ENCODE measurements at regions not wholly inside any gene's neighbourhood (a gene's known extent, or its start where the extent isn't known, plus 50 kb on each side); places are given as distances from the start of the nearest gene placed in this dataset.

GRCh38 chr20:33908336-33908735 lies 85.4 kb upstream of the RALY start:
- H2BK120ac ChIP-seq (ENCODE audit: insufficient read depth, low read length, poor library complexity), result peak overlapping the region; percentile 64
- H3K27me3 ChIP-seq (ENCODE audit: insufficient read depth, low read length), result no peaks in the 10 kb centered on the region
- H4K12ac ChIP-seq (ENCODE audit: low read depth, low read length), result no peak overlapping the region
- peak; percentile 96 to 99 for DNase-seq
- no peak overlapping the region for H3K23ac ChIP-seq (ENCODE audit: low read length)
- H3K9ac ChIP-seq (ENCODE audit: low read length), result no peak overlapping the region
- H3K9me3 ChIP-seq (ENCODE audit: insufficient read depth, low read depth, low read length), result no peaks in the 10 kb centered on the region
- H3K79me2 ChIP-seq (ENCODE audit: control insufficient read depth, insufficient read depth, low read length, poor library complexity), result peaks cover 3% of the 10 kb centered on the region
- H3K4me3 ChIP-seq (ENCODE audit: low read depth, low read length), result no peak overlapping the region
- peaks cover 15 to 24% of the 10 kb centered on the region in 2 experiments for H3K4me1 ChIP-seq (ENCODE audit: control insufficient read depth in 1 of 2, insufficient read depth in 2 of 2, low read length in 2 of 2)
- H3K18ac ChIP-seq (ENCODE audit: low read length), result peak overlapping the region; percentile 25
- H2AK5ac ChIP-seq (ENCODE audit: low read length), result no peak overlapping the region
- peak overlapping the region; percentile 43 for H4K8ac ChIP-seq (ENCODE audit: low read depth, low read length)
- H3K4me2 ChIP-seq (ENCODE audit: low read length), result peak overlapping the region; percentile 31
- H4K91ac ChIP-seq (ENCODE audit: low read depth, low read length), result peak overlapping the region; percentile 70
- peaks cover 21% of the 10 kb centered on the region for H3K79me1 ChIP-seq (ENCODE audit: low read length)
- no peak overlapping the region for H3K4ac ChIP-seq (ENCODE audit: low read depth, low read length)
- H2BK5ac ChIP-seq (ENCODE audit: low read depth, low read length, poor library complexity), result peak overlapping the region; percentile 70
- H3K36me3 ChIP-seq (ENCODE audit: control insufficient read depth in 1 of 2, insufficient read depth in 2 of 2, low read length in 2 of 2), result no peaks in the 10 kb centered on the region
- WGBS (ENCODE audit: extremely low coverage, insufficient coverage, insufficient read length), result no CpG with 5 or more reads among the region's 6 CpGs
- H2AFZ ChIP-seq (ENCODE audit: insufficient read depth, low read length, poor library complexity), result no peak overlapping the region
- H3K14ac ChIP-seq (ENCODE audit: low read length), result no peak overlapping the region
- H2BK12ac ChIP-seq (ENCODE audit: low read length), result peak overlapping the region; percentile 3
- peak overlapping the region; percentile 72 for H3K27ac ChIP-seq (ENCODE audit: low read depth, low read length)

GRCh38 chr20:33908868-33909267 lies 84.8 kb upstream of the RALY start:
- Histone ChIP-seq H4K12ac (ENCODE audit: low read depth, low read length) (no peak overlapping the region), H3K27ac (ENCODE audit: low read depth, low read length) (peak overlapping the region; percentile 72), H2BK12ac (ENCODE audit: low read length) (peak overlapping the region; percentile 3), H3K36me3 (ENCODE audit: control insufficient read depth in 1 of 2, insufficient read depth in 2 of 2, low read length in 2 of 2) (no peaks in the 10 kb centered on the region), H2AFZ (ENCODE audit: insufficient read depth, low read length, poor library complexity) (no peak overlapping the region), H3K23ac (ENCODE audit: low read length) (no peak overlapping the region), H3K4me2 (ENCODE audit: low read length) (no peak overlapping the region), H3K79me2 (ENCODE audit: control insufficient read depth, insufficient read depth, low read length, poor library complexity) (peaks cover 3% of the 10 kb centered on the region), H3K14ac (ENCODE audit: low read length) (peak overlapping the region; percentile 0), H2BK120ac (ENCODE audit: insufficient read depth, low read length, poor library complexity) (peak overlapping the region; percentile 67), H2AK5ac (ENCODE audit: low read length) (peak overlapping the region; percentile 1), H4K8ac (ENCODE audit: low read depth, low read length) (peak overlapping the region; percentile 0), H3K9me3 (ENCODE audit: insufficient read depth, low read depth, low read length) (no peaks in the 10 kb centered on the region), H3K27me3 (ENCODE audit: insufficient read depth, low read length) (no peaks in the 10 kb centered on the region), H3K4ac (ENCODE audit: low read depth, low read length) (no peak overlapping the region), H3K4me1 (ENCODE audit: control insufficient read depth in 1 of 2, insufficient read depth in 2 of 2, low read length in 2 of 2) (peaks cover 15 to 24% of the 10 kb centered on the region in 2 experiments), H2BK5ac (ENCODE audit: low read depth, low read length, poor library complexity) (peak overlapping the region; percentile 58), H3K9ac (ENCODE audit: low read length) (no peak overlapping the region), H3K4me3 (ENCODE audit: low read depth, low read length) (no peak overlapping the region), H3K18ac (ENCODE audit: low read length) (no peak overlapping the region), H4K91ac (ENCODE audit: low read depth, low read length) (peak overlapping the region; percentile 63), H3K79me1 (ENCODE audit: low read length) (peaks cover 21% of the 10 kb centered on the region)
- WGBS (ENCODE audit: extremely low coverage, insufficient coverage, insufficient read length), result no CpG with 5 or more reads among the region's 6 CpGs
- DNase-seq, result no peak

- H3K18ac ChIP-seq (ENCODE audit: low read length), result no peak overlapping the region
- H3K36me3 ChIP-seq (ENCODE audit: control insufficient read depth in 1 of 2, insufficient read depth in 2 of 2, low read length in 2 of 2), result no peaks in the 10 kb centered on the region
- H3K4me1 ChIP-seq (ENCODE audit: control insufficient read depth in 1 of 2, insufficient read depth in 2 of 2, low read length in 2 of 2), result peaks cover 15 to 24% of the 10 kb centered on the region in 2 experiments
- H2AK5ac ChIP-seq (ENCODE audit: low read length), result peak overlapping the region; percentile 1
- H3K27ac ChIP-seq (ENCODE audit: low read depth, low read length), result peak overlapping the region; percentile 69
- peak; percentile 81 to 95 for DNase-seq
- peak overlapping the region; percentile 36 for H4K91ac ChIP-seq (ENCODE audit: low read depth, low read length)
- no CpG with 5 or more reads among the region's 6 CpGs for WGBS (ENCODE audit: extremely low coverage, insufficient coverage, insufficient read length)
- H2BK120ac ChIP-seq (ENCODE audit: insufficient read depth, low read length, poor library complexity), result peak overlapping the region; percentile 67
- peak overlapping the region; percentile 3 for H2BK12ac ChIP-seq (ENCODE audit: low read length)
- no peak overlapping the region for H4K12ac ChIP-seq (ENCODE audit: low read depth, low read length)
- H3K23ac ChIP-seq (ENCODE audit: low read length), result no peak overlapping the region
- H3K27me3 ChIP-seq (ENCODE audit: insufficient read depth, low read length), result no peaks in the 10 kb centered on the region
- H3K9ac ChIP-seq (ENCODE audit: low read length), result no peak overlapping the region
- H3K4ac ChIP-seq (ENCODE audit: low read depth, low read length), result no peak overlapping the region
- H3K4me2 ChIP-seq (ENCODE audit: low read length), result no peak overlapping the region
- H3K79me2 ChIP-seq (ENCODE audit: control insufficient read depth, insufficient read depth, low read length, poor library complexity), result peaks cover 3% of the 10 kb centered on the region
- peak overlapping the region; percentile 58 for H2BK5ac ChIP-seq (ENCODE audit: low read depth, low read length, poor library complexity)
- H3K14ac ChIP-seq (ENCODE audit: low read length), result peak overlapping the region; percentile 0
- H3K79me1 ChIP-seq (ENCODE audit: low read length), result peaks cover 21% of the 10 kb centered on the region
- H4K8ac ChIP-seq (ENCODE audit: low read depth, low read length), result peak overlapping the region; percentile 0
- no peak overlapping the region for H3K4me3 ChIP-seq (ENCODE audit: low read depth, low read length)
- H3K9me3 ChIP-seq (ENCODE audit: insufficient read depth, low read depth, low read length), result no peaks in the 10 kb centered on the region
- no peak overlapping the region for H2AFZ ChIP-seq (ENCODE audit: insufficient read depth, low read length, poor library complexity)
These were observed 84.3 kb upstream of the RALY start for GRCh38 chr20:33909331-33909921.

- Histone ChIP-seq H2BK120ac (ENCODE audit: insufficient read depth, low read length, poor library complexity) (peak overlapping the region; percentile 17), H4K91ac (ENCODE audit: low read depth, low read length) (no peak overlapping the region), H3K9ac (ENCODE audit: low read length) (no peak overlapping the region), H2BK12ac (ENCODE audit: low read length) (no peak overlapping the region), H3K4me2 (ENCODE audit: low read length) (no peak overlapping the region), H3K79me2 (ENCODE audit: control insufficient read depth, insufficient read depth, low read length, poor library complexity) (peaks cover 3% of the 10 kb centered on the region), H3K79me1 (ENCODE audit: low read length) (peaks cover 21% of the 10 kb centered on the region), H4K8ac (ENCODE audit: low read depth, low read length) (no peak overlapping the region), H3K36me3 (ENCODE audit: control insufficient read depth in 1 of 2, insufficient read depth in 2 of 2, low read length in 2 of 2) (no peaks in the 10 kb centered on the region), H2AK5ac (ENCODE audit: low read length) (no peak overlapping the region), H3K14ac (ENCODE audit: low read length) (no peak overlapping the region), H4K12ac (ENCODE audit: low read depth, low read length) (no peak overlapping the region), H3K4ac (ENCODE audit: low read depth, low read length) (no peak overlapping the region), H3K23ac (ENCODE audit: low read length) (no peak overlapping the region), H3K9me3 (ENCODE audit: insufficient read depth, low read depth, low read length) (no peaks in the 10 kb centered on the region), H2AFZ (ENCODE audit: insufficient read depth, low read length, poor library complexity) (no peak overlapping the region), H3K18ac (ENCODE audit: low read length) (no peak overlapping the region), H3K4me3 (ENCODE audit: low read depth, low read length) (no peak overlapping the region), H2BK5ac (ENCODE audit: low read depth, low read length, poor library complexity) (no peak overlapping the region), H3K27me3 (ENCODE audit: insufficient read depth, low read length) (no peaks in the 10 kb centered on the region), H3K27ac (ENCODE audit: low read depth, low read length) (peak overlapping the region; percentile 69), H3K4me1 (ENCODE audit: control insufficient read depth in 1 of 2, insufficient read depth in 2 of 2, low read length in 2 of 2) (peaks cover 15 to 24% of the 10 kb centered on the region in 2 experiments)
- no CpG with 5 or more reads among the region's 2 CpGs for WGBS (ENCODE audit: extremely low coverage, insufficient coverage, insufficient read length)
- DNase-seq, result no peak
These were observed 83.7 kb upstream of the RALY start for GRCh38 chr20:33910056-33910455.
